UCSD-AML1 (cell line): ENCODE measurements at regions not wholly inside any gene's neighbourhood (a gene's known extent, or its start where the extent isn't known, plus 50 kb on each side); places are given as distances from the start of the nearest gene placed in this dataset.
"Not testable (repeated sequence)": the region's sequence is repeated elsewhere in the genome, so short reads cannot be mapped to it uniquely, and the experiment has no call there.

Experiments
- DNase-seq: peaks from one replicate; lab custom pipeline; 2025; ENCODE audit not compliant: unreplicated experiment; lab: John Stamatoyannopoulos, UW

DNA sequence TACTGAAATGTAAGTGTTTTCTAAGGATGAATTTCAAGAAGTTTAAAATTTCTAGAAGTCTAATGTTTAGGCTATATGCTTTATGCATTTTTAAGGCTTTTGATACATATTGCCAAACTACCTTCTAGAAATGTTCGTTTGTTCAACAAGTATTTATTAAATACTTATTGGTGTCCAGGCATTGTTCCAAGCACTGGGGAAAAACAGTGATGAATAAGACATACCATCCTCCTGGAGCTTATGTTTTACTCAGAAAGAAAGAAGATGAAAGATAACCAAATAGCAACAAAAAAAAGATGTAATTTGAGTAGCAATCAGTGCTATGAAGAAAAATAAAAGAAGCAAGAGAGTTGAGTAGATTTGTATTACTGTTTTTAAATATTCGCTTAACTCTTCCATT lies 692.9 kb downstream of the SLC4A3 start:
- DNase-seq, result no peak

DNA sequence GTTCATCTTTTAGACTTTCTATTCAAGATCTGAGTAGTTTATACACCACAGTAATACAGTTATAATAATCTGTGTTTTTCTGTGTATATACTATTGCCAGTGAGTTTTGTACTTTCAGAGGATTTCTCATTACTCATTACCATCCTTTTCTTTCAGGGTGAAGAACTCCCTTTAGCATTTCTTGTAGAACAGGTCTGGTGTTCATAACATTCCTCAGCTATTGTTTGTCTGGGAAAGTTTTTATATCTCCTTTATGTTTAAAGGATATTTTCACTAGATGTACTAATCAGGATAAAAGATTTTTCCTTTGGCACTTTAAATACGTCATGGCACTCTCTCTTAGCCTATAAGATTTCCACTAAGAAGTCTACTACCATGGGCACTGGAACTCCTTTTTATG lies 705.5 kb downstream of the SLC4A3 start:
- DNase-seq, result no peak

DNA sequence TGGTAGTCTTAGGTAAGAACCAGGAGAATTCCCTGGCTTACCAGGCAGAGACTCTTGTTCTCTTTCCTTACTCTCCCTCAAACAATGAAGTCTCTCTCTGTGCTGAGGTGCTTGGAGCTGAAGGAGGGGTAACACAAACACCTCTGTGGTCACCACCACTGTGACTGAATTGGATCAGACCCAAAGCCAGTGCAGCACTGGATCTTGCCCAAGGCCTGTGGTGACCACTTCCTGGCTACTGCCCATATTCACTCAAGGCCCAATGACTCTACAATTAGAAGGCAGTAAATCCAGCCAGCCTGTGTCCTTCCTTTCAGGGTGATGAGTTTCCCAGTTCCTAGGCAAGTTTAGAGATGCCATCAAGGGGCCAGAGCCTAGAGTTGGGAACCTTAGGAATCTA lies 706.8 kb downstream of the SLC4A3 start:
- peak; percentile 14 for DNase-seq

DNA sequence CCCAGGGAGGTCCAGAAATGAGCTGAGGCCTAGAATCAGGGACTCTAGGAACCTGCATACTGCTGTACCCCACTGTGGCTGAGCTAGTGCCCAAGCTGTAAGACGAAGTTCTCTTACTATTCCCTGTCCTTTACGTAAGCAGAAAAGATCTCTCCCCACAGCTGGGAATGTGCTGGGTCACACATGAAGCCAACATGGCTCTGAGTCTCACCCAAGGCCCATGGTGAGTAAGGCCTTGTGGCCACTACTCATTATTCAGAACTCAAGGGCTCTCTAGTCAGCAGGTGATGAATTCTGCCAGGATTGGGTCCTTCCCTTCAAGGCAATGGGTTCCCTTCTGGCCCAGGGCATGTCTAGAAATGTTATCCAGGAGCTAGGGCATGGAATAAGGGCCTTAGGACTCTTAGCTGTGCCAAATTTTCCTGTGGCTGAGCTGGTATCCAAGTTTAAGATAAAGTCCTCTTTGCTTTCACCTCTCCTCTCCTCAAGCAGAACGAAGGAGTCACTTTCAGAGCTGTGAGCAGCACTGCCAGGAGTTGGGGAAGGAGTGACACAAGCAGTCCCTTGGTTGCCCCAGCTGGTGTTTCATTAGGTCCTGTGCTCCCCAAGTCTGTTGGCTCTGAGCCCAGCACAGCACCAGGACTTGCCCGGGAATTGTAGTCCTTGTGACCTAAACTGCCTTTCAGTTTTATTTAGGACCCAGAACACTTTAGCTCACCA lies 707.6 kb downstream of the SLC4A3 start:
- DNase-seq, result no peak

DNA sequence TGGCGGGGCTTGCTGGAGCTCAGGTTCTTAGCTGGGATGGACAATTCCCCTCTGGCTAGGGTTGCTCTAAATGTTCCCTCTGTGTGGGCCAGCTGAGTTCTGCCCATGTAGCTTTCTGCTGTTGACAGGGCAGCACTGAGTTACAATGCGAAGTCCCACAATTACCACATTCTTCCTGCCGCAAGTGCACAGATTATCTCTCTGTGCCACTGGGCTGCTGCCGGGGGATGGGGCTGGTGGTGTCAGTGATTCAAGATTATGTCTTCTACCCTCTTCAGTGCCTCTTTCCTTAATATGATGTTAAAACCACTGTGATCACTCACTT lies 708.1 kb downstream of the SLC4A3 start:
- peak; percentile 37 for DNase-seq

DNA sequence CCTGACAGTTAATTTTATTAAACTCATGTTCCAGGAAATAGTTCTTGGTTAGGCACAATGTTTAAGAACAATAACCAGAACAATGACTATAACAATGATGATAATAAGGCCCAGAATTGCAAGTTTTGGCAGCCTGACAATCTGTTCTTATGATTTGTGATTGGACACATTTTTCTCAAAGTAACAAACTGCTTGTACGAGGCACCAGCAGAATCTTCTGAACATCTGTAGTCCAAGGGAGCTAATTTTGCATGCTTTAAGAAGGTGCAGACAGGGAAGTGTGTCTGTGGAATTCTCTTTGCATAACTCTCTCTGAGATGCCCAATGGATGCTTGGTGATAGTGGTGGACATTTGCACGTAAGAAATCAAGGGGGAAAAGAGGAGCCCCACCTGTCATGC lies 709.3 kb downstream of the SLC4A3 start:
- DNase-seq, result no peak

DNA sequence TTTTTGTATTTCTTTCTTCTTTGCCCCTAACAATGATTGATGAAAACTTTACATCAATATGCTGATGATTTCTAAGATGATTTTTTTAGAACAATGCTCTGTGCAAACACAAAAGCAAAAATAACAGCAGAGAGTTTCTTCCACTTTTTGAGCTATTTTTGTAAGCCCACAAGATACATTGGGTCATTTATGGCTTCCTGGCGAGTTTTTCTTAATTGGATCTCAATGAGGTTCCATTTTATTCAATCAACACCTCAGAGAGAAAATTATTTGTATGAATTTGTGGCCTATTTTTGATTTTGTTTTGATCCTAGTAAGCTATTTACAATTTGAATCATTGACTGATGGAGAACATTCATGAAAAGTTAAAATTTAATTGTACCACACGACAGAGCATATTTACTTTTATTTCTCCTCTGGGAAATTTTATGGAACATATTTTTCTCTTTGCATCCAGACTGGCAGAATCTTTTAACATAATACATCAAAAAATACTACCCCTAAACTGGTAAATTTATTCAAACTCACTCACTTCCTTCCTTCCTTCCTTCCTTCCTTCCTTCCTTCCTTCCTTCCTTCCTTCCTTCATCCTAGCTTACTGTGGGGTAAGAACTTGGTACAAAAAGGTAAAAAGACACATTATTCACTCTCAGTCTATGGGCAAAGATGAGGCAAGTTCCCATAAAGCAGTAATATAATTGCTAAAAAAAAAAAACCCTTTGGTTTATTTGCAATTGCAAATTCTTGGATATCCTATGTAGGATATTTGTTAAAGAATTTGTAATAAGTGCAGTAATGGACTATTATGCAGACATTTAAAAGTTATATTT lies 710.4 kb downstream of the SLC4A3 start:
- DNase-seq, result no peak

DNA sequence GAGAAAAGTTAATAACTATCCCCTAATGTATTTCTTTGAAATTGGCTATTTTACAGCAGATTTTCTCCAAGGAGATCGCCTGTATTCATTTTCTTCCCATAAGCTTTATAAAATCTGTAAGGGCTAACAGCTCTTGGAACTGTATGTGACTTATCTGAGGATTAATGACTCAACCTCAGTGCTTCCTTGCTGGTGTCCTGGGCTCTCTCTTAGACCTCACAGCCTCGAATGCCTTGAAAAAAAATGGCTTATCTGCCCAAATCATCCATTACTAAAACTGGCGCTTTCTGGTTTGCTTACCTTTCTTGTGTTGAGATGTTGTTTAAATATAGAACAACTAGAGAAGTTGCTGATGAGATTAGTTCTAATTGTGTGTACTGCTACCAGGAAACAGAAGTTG lies 713.6 kb downstream of the SLC4A3 start:
- no peak for DNase-seq

DNA sequence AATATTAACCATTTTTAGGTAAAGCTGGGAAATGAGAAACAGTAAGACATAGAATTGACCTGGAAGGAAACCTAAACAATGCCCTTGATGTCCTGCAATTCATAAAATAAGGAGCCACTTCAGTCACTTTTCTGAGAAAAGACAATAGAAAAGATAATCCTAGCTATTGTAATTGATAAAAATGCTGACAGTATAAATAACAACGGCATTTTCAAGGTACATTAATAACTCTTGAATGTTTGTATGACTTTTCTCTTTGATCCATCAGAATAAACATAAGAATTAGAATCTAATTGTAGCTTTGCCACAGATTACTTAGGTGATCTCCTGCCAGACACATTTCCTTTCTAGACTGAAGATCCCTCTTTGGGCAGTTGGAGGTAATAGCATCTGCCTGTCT lies 719.5 kb downstream of the SLC4A3 start:
- no peak for DNase-seq

DNA sequence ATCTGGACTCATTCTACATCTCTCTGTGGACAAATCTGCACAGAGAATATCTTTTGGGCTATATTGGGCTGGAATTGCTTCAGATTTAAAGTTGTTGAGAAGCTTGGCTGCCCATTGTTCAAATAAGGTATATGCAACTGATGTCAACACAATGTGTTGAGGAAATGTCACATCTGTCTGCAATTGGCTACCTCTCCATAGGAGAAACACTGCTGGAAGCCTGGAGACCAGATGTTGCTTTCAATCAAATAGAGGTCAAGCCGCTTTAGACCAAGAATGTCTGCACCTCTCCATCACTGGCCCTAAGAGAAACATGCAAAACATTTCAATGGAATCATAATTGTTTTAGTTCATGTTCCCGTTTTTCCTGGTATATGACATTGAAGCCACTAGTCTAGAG lies 720.2 kb downstream of the SLC4A3 start:
- DNase-seq, result no peak

DNA sequence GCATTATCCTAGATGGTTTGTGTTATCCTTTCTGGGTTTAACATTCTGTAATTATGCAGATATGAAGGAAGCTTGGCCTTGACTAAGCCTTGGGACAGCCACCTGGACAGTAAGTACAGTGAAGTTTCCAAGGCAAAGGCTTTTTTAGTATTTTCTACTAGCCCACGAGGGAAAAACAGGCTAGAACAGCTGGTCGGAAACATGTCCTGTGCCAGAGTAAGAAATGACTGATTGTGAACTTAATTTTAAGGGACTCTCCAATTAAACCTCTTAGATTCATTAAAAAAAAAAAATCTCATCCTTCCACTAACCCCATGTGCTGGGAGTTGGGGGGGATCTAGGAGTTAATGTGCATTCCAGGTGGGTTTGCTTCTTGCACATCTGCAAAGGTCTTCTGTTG lies 720.8 kb downstream of the SLC4A3 start:
- DNase-seq, result no peak

DNA sequence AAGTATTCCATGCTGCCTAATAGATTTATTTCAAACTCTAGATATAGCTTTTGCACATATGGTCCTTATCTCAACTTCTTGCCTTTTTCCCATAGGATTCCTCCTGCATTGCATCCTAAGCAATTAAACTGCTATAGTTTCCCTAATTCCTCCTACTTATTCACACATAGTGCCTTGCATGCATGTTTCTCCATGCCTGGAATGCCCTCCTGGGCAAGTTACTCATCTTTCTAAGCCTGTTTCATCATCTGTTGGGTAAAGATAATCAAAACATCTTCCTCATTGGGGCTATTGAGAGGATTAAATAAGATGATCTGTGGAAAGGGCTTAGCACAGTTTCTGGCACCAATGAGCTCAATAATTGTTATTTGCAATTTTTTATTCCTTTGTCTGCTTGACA lies 726.5 kb downstream of the SLC4A3 start:
- no peak for DNase-seq

DNA sequence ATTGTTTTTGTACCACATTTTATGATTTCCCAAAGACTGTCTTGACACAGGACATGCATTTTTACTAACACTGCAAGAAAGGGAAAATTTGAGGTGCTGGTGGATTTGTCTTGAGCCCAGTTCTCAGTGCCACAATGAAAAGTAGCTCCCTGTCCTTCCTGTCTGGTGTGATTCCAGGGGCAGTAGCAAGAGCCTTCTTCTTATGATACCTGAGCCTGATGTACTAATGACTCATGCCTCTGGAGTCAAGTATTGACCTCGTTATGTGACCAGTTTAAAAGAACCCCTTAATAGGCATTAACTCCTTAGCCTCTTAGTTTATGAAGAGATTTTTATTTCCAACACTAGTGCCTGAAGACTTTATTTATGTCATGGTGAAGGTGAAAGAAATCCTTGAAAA lies 728.6 kb downstream of the SLC4A3 start:
- DNase-seq, result no peak

DNA sequence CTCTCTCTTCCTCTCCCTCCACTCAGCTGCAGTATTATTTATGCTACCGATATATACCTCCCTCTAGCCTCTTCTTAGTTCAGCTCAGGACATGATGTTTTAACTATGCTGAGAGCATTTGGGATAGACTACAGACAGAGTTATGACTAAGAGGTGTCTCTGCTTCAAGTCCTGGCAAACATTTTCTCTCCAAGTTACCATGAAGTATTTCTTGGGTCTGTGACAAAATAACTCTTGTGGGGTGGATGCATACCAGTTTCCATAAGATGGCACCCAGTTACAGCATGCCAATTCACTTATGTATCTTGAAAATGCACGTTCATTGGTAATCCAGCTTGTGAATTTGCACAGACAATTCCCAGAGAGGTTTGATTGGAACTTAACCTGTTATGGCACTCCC lies 737.6 kb downstream of the SLC4A3 start:
- DNase-seq, result no peak

DNA sequence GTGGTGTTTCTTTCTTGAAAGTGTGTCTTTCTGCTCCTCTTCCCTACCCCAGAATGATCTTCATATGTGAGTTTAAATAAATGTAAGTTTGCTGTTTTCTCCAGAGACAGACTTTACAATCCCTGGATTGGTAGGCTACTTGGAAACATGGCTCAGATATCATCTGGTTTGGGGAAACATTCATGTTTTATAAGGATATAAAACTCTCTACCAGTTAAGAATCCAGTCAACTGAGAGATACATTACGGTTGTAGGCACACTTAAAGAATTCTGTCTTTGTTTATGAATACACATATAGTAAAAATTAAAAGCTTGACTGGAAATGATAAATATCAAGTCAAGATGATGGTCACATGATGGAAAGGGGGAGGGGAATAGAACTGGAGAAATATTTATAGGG lies 739.3 kb downstream of the SLC4A3 start:
- DNase-seq, result no peak

DNA sequence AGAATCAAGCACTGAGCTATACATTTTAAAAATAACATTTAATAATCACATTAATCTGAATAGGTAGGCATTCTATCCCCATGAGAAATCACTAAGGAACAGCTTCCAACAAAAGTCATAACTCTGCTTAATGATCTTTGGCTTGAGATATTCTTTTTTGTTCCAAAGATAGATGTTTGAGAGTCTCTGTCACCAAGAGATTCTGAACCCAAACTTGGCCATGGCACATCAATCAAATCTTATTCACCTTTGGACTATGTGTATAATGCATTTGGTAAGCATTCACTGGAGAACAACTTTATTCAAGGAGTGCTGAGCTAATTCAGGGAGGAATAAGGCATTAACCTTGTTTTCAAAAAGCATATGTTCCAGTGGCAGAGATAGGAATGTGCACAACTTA lies 743.3 kb downstream of the SLC4A3 start:
- DNase-seq, result no peak

DNA sequence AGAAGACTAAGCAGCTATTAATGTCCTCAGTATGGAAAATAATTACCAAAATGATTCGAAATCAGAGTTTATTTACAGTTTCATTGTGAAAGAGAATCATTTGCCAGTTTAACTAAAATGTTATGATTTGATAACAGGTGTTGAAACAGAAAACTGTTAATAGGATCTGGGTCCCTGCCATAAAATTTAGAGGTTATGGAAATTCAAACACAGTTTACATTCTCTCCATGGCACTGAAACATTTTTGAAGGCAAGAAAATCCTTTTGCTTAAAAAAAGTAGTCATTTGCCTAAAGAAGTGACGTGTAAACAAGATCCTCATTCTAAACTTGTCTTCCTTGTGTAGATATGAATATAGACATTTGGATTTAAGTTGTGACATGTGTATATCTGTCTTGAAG lies 743.8 kb downstream of the SLC4A3 start:
- DNase-seq, result no peak

DNA sequence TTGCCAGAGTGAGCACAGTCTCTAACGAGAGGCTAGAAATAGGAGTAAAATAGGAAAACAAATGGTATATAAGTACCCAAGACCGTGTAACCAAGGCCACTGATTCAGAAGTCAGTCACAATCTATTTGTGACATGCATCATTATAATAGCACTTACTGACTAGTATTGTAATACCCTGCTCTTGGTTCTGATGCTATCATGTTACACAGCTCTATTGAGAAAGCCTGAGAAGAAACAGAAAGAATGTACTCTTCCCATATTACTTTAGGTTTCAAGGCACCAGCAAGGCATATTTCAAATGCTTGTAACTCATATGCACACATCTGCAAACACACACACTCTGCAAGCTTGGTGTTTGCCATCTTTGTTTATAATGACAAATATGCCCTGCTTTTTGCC lies 746.4 kb downstream of the SLC4A3 start:
- DNase-seq, result no peak

DNA sequence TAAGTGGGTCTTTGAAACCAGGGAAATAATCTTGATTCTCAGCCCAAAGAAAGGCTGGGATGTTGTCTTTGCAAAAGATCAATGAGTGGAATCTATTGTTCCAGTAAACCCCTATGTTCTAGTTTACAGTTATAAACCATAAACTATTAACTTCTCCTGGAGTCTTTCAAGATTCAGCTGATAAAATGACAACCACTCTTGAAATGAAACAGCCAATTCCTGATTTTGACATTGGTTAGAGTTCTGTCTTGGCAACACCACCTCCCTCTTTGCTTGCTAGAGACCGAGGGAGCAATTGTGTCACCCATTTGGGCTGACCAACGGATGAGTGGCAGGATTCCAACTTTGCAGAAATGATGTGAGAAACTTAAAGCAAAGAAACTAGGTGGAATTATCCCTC lies 746.9 kb downstream of the SLC4A3 start:
- DNase-seq, result no peak

DNA sequence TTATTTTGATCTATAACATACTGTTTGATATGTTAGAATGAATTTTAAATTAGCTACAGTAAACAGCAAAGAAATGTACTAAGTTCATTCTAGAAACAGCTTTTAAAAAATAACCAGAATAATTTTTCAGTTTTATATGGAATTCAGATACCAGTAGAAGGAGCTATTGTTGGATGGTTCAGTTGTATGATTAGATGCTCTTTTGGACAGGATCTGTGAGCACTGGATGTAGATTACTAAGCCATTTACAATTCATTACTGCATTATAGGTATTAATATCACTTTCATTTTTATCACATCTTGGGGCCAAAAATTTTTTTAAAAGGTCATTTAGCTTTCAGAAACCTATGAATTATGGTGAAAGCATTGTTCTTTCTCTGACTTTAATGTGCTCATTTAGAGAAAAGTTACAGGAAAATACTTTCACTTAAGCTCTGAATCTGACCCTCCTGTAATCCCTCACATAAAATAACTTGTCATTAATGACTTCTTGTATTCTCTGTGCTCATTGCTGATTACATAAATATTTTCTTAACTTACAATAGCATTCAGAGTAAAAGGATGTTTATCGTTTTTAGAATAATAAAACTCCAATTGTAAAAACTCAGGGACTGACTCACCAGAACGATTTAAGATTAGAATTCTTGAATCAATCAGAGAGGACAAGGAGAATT lies 750.2 kb downstream of the SLC4A3 start:
- no peak for DNase-seq

DNA sequence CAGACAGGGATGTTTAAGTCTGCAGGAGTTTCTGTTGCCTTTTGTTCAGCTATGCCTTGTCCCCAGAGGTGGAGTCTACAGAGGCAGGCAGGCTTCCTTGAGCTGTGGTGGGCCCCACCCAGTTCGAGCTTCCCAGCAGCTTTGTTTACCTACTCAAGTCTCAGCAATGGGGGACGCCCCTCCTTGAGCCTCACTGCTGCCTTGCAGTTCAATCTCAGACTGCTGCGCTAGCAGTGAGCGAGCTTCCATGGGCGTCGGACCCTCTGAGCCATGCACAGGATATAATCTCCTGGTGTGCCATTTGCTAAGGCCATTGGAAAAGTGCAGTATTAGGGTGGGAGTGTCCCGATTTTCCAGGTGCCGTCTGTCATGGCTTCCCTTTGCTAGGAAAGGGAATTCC lies 760.3 kb downstream of the SLC4A3 start:
- DNase-seq, result not testable (repeated sequence)

DNA sequence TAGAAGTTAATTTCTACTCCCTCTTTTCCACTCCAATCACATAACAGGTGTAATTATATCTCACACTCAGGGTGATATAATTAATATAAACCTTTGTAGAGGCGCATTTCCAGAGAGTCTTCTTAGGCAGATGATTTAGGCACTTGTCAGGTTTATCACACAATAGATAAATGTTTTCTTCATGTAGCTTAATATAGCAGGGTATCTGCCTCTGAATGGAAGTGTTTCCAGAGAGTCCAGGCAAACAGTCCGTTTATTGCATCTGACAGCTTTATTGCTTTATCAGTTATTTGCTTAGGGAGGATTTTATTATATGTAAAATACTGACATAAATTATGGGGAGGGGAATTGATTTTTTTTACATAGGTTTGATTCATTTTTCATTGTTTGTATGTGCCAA lies 766.3 kb downstream of the SLC4A3 start:
- DNase-seq, result no peak
